GM18868 (cell line): ENCODE measurements at regions not wholly inside any gene's neighbourhood (a gene's known extent, or its start where the extent isn't known, plus 50 kb on each side); places are given as distances from the start of the nearest gene placed in this dataset.

Experiments used
- ATAC-seq: cut with Tn5 transposase; IDR thresholded peaks from one replicate; pipeline ENCODE4 v1.9.1; 2021; ENCODE audit warnings: mild to moderate bottlenecking, moderate library complexity; ENCODE audit not compliant: unreplicated experiment

- no peak for ATAC-seq
Measured at GRCh38 chr17:73882590-73882989, 238.3 kb upstream of the SDK2 start.

DNA sequence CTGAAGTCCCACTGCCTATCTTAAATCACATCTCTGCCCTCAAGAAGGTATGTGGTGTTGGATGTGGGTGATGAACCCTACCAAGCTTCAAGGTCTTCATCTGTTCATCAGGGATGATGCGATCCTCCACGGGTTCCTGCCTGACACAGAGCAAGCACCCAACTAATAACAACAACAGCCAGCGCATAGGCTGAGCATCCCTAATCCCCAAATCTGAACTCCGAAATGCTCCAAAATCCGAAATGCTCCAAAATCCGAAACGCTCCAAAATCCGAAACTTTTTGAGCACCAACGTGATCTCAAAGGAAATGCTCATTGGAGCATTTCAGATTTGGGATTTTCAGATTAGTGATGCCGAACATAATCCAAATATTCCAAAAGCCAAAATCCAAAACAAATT, 238.9 kb upstream of the SDK2 start:
- ATAC-seq: no peak

DNA sequence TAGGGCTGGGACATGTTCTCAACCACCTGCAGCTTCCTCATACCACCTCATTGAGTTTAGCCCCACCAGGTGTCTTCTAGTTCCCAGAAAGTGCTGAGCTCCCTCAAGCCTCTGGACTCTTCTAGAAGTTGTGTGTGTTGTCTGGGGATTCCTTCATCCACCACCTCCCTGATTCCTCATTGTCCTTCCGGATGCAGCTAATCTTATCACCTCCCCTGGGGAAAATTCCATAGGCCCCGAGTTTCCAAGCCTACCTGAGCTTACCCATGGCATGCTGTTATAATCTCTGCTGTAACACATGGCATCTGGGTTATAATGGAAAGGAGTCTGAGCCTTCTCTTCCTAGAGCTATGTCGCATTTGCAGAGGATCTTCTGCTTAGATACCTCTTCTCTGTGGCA, 243.5 kb upstream of the SDK2 start:
- ATAC-seq: no peak

- ATAC-seq: no peak
Measured at GRCh38 chr17:73888862-73889261, 244.6 kb upstream of the SDK2 start.

DNA sequence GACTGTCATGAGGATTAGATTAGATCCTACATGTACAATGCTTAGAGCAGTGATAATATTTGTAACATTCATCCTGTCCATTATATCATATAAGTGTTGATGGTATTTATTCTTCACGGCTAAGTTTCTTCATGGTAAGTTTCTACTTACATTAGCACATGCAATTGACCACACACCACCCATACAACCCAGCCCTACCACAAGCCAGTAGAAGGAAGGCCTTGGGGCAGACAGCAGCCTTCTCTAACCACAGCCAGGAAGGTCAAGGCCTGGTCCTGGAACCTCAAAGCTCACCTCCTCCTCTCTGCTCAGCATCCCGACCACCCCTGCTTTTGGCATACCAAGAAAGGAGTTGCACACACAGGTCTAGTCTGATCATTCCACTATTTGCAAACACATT, 245.2 kb upstream of the SDK2 start:
- no peak for ATAC-seq

- ATAC-seq: no peak
Measured at GRCh38 chr17:73890831-73891405, 246.7 kb upstream of the SDK2 start.

GRCh38 chr17:73895157-73895556, 250.9 kb upstream of the SDK2 start:
- no peak for ATAC-seq

- no peak for ATAC-seq
Measured at GRCh38 chr17:73896966-73897365, 252.7 kb upstream of the SDK2 start.

- ATAC-seq: no peak
Measured at GRCh38 chr17:73899839-73900238, 255.6 kb upstream of the SDK2 start.

GRCh38 chr17:73900516-73900915, 256.3 kb upstream of the SDK2 start:
- ATAC-seq: no peak

GRCh38 chr17:73901249-73901648, 257.0 kb upstream of the SDK2 start:
- no peak for ATAC-seq

- no peak for ATAC-seq
Measured at GRCh38 chr17:73901661-73902415, 257.6 kb upstream of the SDK2 start.

- no peak for ATAC-seq
Measured at GRCh38 chr17:73902416-73903181, 258.4 kb upstream of the SDK2 start.

- no peak for ATAC-seq
Measured at GRCh38 chr17:73906896-73907870, 262.9 kb upstream of the SDK2 start.

DNA sequence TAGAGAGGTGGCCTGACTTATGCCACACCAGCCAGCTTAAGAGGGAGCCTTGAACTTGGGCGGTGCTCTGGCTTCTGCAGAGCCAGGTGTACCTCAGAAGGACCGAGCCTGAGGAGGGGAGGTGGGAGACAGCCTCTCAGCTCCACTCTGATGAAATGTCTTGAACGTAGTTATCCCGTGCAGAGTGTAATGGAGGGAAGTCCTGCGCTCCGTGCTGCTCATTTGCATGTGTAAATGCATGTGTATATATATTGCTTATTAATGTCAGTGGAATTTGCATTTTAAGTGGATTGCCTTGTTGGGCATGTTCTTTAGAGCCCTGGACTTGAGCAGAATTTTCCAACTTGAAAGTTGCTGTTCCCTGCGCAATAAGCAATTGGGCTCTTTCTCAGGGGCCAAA, 264.9 kb upstream of the SDK2 start:
- no peak for ATAC-seq

DNA sequence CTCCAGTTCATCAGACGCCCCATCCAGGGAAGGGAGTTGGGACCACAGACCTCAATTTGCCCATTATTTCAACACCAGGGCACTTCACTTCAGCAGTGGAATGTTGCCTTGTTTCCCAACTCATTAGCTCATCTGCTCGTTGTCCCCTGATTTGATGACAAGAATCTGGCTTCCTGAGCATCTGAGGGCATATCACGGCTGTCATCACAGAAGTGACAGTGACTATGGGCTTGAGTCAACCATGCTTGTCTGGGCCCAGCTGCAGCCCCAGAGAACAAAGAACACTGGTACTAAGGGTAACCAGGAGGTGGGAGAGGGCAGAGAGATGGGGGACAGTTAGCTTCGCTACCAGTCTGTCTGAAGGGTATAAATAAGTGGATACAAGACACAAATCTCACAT, 266.0 kb upstream of the SDK2 start:
- ATAC-seq: no peak

GRCh38 chr17:73910821-73911515, 266.7 kb upstream of the SDK2 start:
- ATAC-seq: no peak

- ATAC-seq: no peak
Measured at GRCh38 chr17:73911726-73912372, 267.6 kb upstream of the SDK2 start.

- ATAC-seq: no peak
Measured at GRCh38 chr17:73912373-73912746, 268.1 kb upstream of the SDK2 start.
